Upper lobe of left lung (tissue), 4 donors: ENCODE measurements at regions not wholly inside any gene's neighbourhood (a gene's known extent, or its start where the extent isn't known, plus 50 kb on each side); places are given as distances from the start of the nearest gene placed in this dataset.

Experiments
- CTCF ChIP-seq, 6 experiments: fragments of 450-650 bp in 4 of 6; fragments of 200-600 bp in 2 of 6; sonication (generic) in 2 of 6; IDR thresholded peaks; one replicate each; pipeline ENCODE4 v1.5.1; 2016 to 2019; ENCODE audit warnings: antibody characterized with exemption in 6 of 6
- EP300 ChIP-seq, 4 donors: sonication (generic); formaldehyde crosslinking; IDR thresholded peaks; one replicate each; pipeline ENCODE4 v1.5.1; 2017; ENCODE audit warnings: antibody characterized with exemption in 4 of 4, control low read depth in 2 of 4
- POLR2A ChIP-seq, 4 donors: fragments of 450-650 bp; IDR thresholded peaks; one replicate each; pipeline ENCODE4 v1.5.1; 2016 to 2017; ENCODE audit warnings: antibody characterized with exemption in 4 of 4, mild to moderate bottlenecking in 2 of 4

GRCh38 chr13:44068737-44069136 lies 189.0 kb downstream of the LACC1 start:
- no peak for TF ChIP-seq EP300 (IDR thresholded peaks at IDR 0.05)
- TF ChIP-seq CTCF (IDR thresholded peaks at IDR 0.05): no peak
- peak in 1 of 4 donors; percentile 1 for TF ChIP-seq POLR2A (IDR thresholded peaks at IDR 0.05)
